ENCODE measurements at regions not wholly inside any gene's neighbourhood (a gene's known extent, or its start where the extent isn't known, plus 50 kb on each side); places are given as distances from the start of the nearest gene placed in this dataset.

DNA sequence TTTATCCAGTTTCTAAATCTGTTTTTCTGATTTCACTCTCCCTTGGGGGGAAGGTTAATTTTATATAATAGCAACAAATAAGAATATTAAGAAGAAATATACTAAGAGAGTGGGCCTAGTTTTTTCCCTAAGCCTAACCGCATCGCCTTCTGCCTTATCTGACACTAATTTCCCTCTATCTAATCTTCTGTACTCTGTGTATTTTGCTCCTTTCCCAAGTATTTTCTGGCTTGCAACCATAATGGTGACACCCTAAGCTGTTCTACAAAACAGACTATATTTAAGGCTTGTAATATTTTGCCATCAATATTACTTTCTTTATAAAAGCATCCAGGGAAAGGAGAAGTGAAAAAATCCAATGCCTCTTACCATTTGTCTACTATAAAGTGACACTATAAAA is 1168.8 kb downstream of the GALC start:
- DNase-seq (no peak), ATAC-seq (no peak)
- Histone ChIP-seq H3K36me3 (no peaks in the 10 kb centered on the region), H3K4me3 (no peak overlapping the region), H3K27me3 (no peaks in the 10 kb centered on the region), H3K4me1 (no peaks in the 10 kb centered on the region), H3K27ac (no peak overlapping the region), H3K9me3 (no peaks in the 10 kb centered on the region)
- no peak for TF ChIP-seq POLR2A (IDR thresholded peaks at IDR 0.05)
- TF ChIP-seq, protein P1, sequence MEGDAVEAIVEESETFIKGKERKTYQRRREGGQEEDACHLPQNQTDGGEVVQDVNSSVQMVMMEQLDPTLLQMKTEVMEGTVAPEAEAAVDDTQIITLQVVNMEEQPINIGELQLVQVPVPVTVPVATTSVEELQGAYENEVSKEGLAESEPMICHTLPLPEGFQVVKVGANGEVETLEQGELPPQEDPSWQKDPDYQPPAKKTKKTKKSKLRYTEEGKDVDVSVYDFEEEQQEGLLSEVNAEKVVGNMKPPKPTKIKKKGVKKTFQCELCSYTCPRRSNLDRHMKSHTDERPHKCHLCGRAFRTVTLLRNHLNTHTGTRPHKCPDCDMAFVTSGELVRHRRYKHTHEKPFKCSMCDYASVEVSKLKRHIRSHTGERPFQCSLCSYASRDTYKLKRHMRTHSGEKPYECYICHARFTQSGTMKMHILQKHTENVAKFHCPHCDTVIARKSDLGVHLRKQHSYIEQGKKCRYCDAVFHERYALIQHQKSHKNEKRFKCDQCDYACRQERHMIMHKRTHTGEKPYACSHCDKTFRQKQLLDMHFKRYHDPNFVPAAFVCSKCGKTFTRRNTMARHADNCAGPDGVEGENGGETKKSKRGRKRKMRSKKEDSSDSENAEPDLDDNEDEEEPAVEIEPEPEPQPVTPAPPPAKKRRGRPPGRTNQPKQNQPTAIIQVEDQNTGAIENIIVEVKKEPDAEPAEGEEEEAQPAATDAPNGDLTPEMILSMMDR (IDR thresholded peaks at IDR 0.05), result no peak
- 66% methylated on average over 2 of the region's 2 CpGs for WGBS (ENCODE audit: insufficient coverage, low coverage, low lambda C conversion rate, missing lambda C conversion rate)
- intact Hi-C loops (cut with DNase I), result no loop called here

- Histone ChIP-seq H3K4me3 (no peak overlapping the region), H3K9me3 (no peaks in the 10 kb centered on the region), H3K36me3 (no peaks in the 10 kb centered on the region), H3K4me1 (no peaks in the 10 kb centered on the region), H3K27ac (no peak overlapping the region), H3K27me3 (no peaks in the 10 kb centered on the region)
- intact Hi-C loops (cut with DNase I), result no loop called here
- no peak for TF ChIP-seq POLR2A (IDR thresholded peaks at IDR 0.05)
- WGBS (ENCODE audit: insufficient coverage, low coverage, low lambda C conversion rate, missing lambda C conversion rate), result 32% methylated on average over 2 of the region's 2 CpGs
- DNase-seq, result no peak
- ATAC-seq, result no peak
Observed at GRCh38 chr14:86823581-86823980, 1169.4 kb downstream of the GALC start.

- H3K36me3 ChIP-seq, result no peaks in the 10 kb centered on the region
- H3K4me3 ChIP-seq, result no peak overlapping the region
- H3K9me3 ChIP-seq, result no peaks in the 10 kb centered on the region
- H3K27me3 ChIP-seq, result no peaks in the 10 kb centered on the region
- intact Hi-C loops (cut with DNase I), result no loop called here
- no peaks in the 10 kb centered on the region for H3K4me1 ChIP-seq
- DNase-seq, result no peak
- ATAC-seq, result no peak
- TF ChIP-seq, protein P1 (IDR thresholded peaks at IDR 0.05), result no peak
- no peak for TF ChIP-seq POLR2A (IDR thresholded peaks at IDR 0.05)
- no peak overlapping the region for H3K27ac ChIP-seq
Observed at GRCh38 chr14:86815341-86815740, 1177.6 kb downstream of the GALC start.

DNA sequence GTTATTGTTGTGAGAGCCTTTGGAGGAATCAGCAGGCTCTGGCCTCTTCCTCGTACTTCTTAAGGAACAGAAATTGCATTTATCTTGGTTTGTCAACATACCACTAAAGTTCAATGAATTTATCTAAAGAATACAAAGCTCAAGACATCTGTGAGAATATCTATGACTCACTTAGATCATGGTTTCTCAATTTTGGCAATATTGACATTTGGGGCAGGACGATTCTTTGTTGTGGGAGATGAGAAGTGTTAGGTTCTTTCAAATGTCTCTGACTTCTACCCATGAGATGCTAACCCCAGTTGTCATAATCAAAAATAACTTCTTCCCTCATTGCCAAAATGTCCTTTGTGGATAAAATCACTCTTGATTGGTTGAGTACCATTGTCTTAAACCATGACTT is 1190.3 kb downstream of the GALC start:
- intact Hi-C loops (cut with DNase I), result no loop called here
- TF ChIP-seq, protein P1 (IDR thresholded peaks at IDR 0.05), result no peak
- no peak for TF ChIP-seq POLR2A (IDR thresholded peaks at IDR 0.05)
- no peak for ATAC-seq
- Histone ChIP-seq H3K27me3 (no peaks in the 10 kb centered on the region), H3K4me3 (no peak overlapping the region), H3K4me1 (peaks cover 0 to 19% (median 2%) of the 10 kb centered on the region in 4 donors), H3K9me3 (no peaks in the 10 kb centered on the region), H3K27ac (no peak overlapping the region), H3K36me3 (no peaks in the 10 kb centered on the region)
- no peak for DNase-seq
- WGBS (ENCODE audit: insufficient coverage, low coverage, low lambda C conversion rate, missing lambda C conversion rate), result 59% methylated on average over 2 of the region's 2 CpGs

GRCh38 chr14:86799244-86799647 is 1193.7 kb downstream of the GALC start:
- Histone ChIP-seq H3K27ac (peak overlapping the region in 1 of 3 donors; percentile 41), H3K4me3 (no peak overlapping the region), H3K9me3 (no peaks in the 10 kb centered on the region), H3K27me3 (no peaks in the 10 kb centered on the region), H3K4me1 (peaks cover 0 to 27% (median 2%) of the 10 kb centered on the region in 4 donors), H3K36me3 (no peaks in the 10 kb centered on the region)
- WGBS (ENCODE audit: insufficient coverage, low coverage, low lambda C conversion rate, missing lambda C conversion rate), result 23% methylated on average over 2 of the region's 2 CpGs
- ATAC-seq (peak; percentile 74 to 94 (median 88)), DNase-seq (peak in 1 of 3 donors; percentile 60)
- intact Hi-C loops (cut with DNase I), result no loop called here
- no peak for TF ChIP-seq POLR2A (IDR thresholded peaks at IDR 0.05)
- TF ChIP-seq, protein P1 (IDR thresholded peaks at IDR 0.05), result peak in 2 of 4 donors; percentile 7 to 8

Data from right lobe of liver (tissue), 6 donors.